BJ (cell line): ENCODE measurements at regions not wholly inside any gene's neighbourhood (a gene's known extent, or its start where the extent isn't known, plus 50 kb on each side); places are given as distances from the start of the nearest gene placed in this dataset.

Experiments
- CTCF ChIA-PET: fragments of 350-600 bp; formaldehyde crosslinking; extraction: SDS; loops from one replicate; lab custom pipeline; 2021; ENCODE audit warnings: antibody characterized with exemption, inconsistent platforms; lab: Yijun Ruan, JAX
- POLR2A ChIA-PET: fragments of 300-600 bp; sonication (Branson Sonifier 250); formaldehyde crosslinking; extraction: SDS; loops from one replicate; lab custom pipeline; 2021; ENCODE audit warnings: antibody characterized with exemption; lab: Charles Lee
- DNase-seq: peaks from one replicate; pipeline ENCODE4 v3.0.0-alpha.2; 2011; ENCODE audit warnings: low read depth
- H3K27me3 ChIP-seq: 2 replicates; pipeline ENCODE4 v1.6.0; 2011; ENCODE audit warnings: low read length; ENCODE audit not compliant: control insufficient read depth, insufficient read depth
- H3K36me3 ChIP-seq: 2 replicates; pipeline ENCODE4 v1.5.1; 2011; ENCODE audit warnings: low read length; ENCODE audit not compliant: control insufficient read depth, insufficient read depth
- H3K4me3 ChIP-seq: 2 replicates; pipeline ENCODE4 v1.5.1; 2011; ENCODE audit warnings: low read depth, mild to moderate bottlenecking, control low read depth, low read length
- TF ChIP-seq, protein P1 (sequence below): IDR thresholded peaks from 2 replicates; pipeline ENCODE4 v1.5.1; 2011; ENCODE audit warnings: low read depth, mild to moderate bottlenecking, control low read depth, inconsistent platforms, low read length, moderate library complexity; ENCODE audit not compliant: insufficient read depth

DNA sequence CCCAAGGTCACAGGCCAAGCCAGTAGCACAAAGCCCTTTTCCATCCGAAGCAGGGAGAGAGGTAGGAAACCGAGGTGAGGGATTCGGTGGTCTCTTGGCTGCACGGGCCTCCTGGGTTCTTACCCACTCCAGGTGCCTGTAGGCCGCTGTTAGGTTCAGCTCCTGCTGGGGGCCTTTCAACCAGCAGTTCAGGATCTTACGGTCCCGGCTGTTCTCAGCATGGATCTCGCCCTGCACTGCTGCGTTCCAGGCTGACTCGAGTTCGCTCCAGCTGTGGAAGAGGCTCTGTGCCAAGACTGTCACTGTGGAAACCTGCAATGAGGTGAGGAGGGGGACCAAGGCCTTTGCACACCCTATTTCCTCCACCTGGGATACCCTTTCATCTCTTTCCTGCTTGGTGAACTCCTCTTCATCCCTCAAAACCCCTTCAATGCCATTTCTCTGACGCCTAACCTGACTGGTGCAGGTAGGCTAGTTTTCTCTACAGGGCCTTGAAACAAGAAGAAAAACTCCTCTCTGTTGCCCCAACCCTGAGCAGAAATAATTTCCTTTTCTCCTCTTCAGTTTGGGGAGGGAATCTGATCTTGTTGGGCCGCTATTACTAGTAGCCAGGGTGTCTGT is 103.6 kb downstream of the RMI2 start:
- POLR2A ChIA-PET: no interaction called here

DNA sequence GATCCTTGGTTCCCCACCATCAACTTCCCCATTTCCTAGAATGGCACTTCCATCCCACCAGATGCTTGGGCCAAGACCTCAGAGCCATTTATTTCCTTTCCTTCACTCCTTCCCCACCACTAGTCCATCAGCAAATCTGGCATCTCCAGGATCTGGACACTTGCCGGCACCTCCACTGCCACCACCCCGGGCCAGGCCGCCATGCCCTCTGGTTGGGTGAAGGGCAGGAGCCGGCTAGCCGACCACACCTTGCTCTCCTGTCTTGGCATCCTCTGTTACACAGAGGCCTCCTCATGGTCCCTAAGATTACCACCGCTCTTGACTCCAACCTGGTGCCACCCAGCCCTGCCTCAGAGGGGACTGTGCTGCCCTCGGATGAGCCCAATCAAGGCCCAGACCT is 104.5 kb downstream of the RMI2 start:
- TF ChIP-seq, protein P1, sequence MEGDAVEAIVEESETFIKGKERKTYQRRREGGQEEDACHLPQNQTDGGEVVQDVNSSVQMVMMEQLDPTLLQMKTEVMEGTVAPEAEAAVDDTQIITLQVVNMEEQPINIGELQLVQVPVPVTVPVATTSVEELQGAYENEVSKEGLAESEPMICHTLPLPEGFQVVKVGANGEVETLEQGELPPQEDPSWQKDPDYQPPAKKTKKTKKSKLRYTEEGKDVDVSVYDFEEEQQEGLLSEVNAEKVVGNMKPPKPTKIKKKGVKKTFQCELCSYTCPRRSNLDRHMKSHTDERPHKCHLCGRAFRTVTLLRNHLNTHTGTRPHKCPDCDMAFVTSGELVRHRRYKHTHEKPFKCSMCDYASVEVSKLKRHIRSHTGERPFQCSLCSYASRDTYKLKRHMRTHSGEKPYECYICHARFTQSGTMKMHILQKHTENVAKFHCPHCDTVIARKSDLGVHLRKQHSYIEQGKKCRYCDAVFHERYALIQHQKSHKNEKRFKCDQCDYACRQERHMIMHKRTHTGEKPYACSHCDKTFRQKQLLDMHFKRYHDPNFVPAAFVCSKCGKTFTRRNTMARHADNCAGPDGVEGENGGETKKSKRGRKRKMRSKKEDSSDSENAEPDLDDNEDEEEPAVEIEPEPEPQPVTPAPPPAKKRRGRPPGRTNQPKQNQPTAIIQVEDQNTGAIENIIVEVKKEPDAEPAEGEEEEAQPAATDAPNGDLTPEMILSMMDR: no peak
- POLR2A ChIA-PET: no interaction called here
- Histone ChIP-seq H3K27me3 (peaks cover 9% of the 10 kb centered on the region; the same call in 1 of the 2 replicates), H3K4me3 (no peak overlapping the region), H3K36me3 (no peaks in the 10 kb centered on the region)
- CTCF ChIA-PET: no interaction called here
- no peak for DNase-seq

More for the DNA sequence above, 103.6 kb downstream of the RMI2 start:
- Histone ChIP-seq H3K27me3 (peaks cover 8% of the 10 kb centered on the region; the same call in 1 of the 2 replicates), H3K4me3 (no peak overlapping the region), H3K36me3 (no peaks in the 10 kb centered on the region)
- CTCF ChIA-PET: interaction anchor here (0.6 kb wide), 1 partner anchor 371 kb away, joined by 3 read pairs; no protein-coding TSS in a partner anchor
- no peak for DNase-seq
- TF ChIP-seq, protein P1: no peak

DNA sequence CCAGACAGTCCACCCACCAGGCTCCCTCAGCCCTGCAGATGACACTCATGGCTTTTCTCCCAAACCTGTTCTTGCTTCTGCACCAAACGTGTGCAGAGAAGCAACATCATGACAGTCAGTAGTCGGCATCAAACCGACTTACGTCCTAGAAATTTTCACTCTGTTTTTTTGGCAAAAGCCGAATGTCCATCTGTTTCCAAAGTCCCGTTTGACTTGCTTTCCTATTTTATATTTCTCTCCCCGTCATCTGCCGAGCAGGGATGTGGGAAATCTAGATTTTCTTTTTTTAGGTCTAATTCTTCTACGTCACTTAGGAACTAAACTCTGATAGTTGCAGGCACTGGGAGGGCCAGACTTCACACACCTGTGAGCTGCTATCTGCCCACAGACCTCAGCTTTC is 104.9 kb downstream of the RMI2 start:
- POLR2A ChIA-PET: no interaction called here
- H3K4me3 ChIP-seq: no peak overlapping the region
- no peaks in the 10 kb centered on the region for H3K36me3 ChIP-seq
- DNase-seq: no peak
- CTCF ChIA-PET: no interaction called here
- TF ChIP-seq, protein P1: no peak
- peaks cover 9% of the 10 kb centered on the region; the same call in 1 of the 2 replicates for H3K27me3 ChIP-seq

DNA sequence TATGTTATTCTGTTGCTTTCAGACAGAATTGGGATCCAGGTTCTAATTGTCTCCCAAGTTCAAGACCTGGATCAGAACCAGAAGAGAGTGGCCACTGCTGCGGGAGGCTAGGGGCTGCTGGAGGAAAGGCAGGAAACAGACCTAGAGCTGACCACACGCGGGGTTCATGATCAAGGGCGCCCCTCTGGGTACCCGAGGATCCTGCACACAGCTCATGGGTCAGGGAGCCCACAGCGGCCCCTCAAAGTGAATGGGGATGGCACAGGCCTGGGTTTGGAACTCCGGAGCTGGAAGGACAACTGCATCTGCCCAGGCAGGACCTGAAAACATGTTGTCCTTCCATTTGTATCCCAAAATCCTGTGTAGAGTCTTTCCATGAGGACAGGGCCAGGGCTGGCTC is 107.0 kb downstream of the RMI2 start:
- ChIA-PET CTCF (no interaction called here), POLR2A (no interaction called here)
- Histone ChIP-seq H3K4me3 (no peak overlapping the region), H3K27me3 (peaks cover 9% of the 10 kb centered on the region; the same call in 1 of the 2 replicates), H3K36me3 (no peaks in the 10 kb centered on the region)
- TF ChIP-seq, protein P1: no peak
- no peak for DNase-seq

DNA sequence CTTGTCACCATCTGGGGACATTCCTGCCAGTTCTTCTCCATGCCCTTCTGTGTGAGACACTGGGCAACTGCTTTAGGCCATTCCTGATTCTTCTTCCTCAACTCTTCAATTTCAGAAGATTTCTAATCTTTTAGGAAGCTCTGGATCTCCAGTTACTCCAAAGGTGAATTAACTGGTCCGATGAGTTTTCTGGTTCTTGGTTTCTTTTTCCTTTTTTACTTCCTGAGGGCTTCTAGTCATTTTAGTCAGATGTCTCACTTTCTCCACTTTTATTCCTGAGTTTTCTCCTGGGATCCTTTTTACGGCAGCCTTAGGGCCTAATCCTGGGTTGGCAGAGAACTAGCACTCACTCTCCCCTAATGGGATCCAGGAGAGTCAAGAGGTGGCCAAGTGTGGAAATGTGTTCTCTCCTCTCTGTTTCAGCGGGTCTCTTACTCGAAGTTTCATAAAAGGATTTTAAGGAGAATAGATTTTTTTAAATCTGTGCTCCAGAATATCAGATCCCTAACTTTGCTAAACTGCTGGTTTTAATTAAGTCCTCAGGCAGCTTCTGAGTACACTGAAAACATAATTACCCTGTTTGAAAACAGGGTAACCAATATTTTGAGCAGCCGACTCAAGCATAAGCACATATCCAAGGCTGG is 107.6 kb downstream of the RMI2 start:
- CTCF ChIA-PET: interaction anchor here (1.2 kb wide), 1 partner anchor 30 kb away, joined by 4 read pairs; no protein-coding TSS in a partner anchor
- no peak overlapping the region for H3K4me3 ChIP-seq
- no peak for DNase-seq
- no peaks in the 10 kb centered on the region for H3K36me3 ChIP-seq
- H3K27me3 ChIP-seq: peaks cover 9% of the 10 kb centered on the region; the same call in 1 of the 2 replicates
- POLR2A ChIA-PET: no interaction called here
- TF ChIP-seq, protein P1: no peak
